Spleen (tissue), 7 donors: ENCODE measurements at regions not wholly inside any gene's neighbourhood (a gene's known extent, or its start where the extent isn't known, plus 50 kb on each side); places are given as distances from the start of the nearest gene placed in this dataset.

Experiments used
- CTCF ChIP-seq, 11 experiments: fragments of 200-600 bp in 7 of 11; fragments of 450-650 bp in 4 of 11; sonication (generic) in 4 of 11; IDR thresholded peaks in 8 of 11; conservative IDR thresholded peaks in 3 of 11; 1 replicate in 7 of 11; 2 replicates in 4 of 11; pipeline versions ENCODE4 v1.4.0 to v1.8.0; 2016 to 2021; ENCODE audit warnings: antibody characterized with exemption in 11 of 11, inconsistent platforms in 4 of 11, mild to moderate bottlenecking in 1 of 11
- POLR2A ChIP-seq, 3 donors: fragments of 450-650 bp; IDR thresholded peaks; one replicate each; pipeline ENCODE4 v1.5.1; 2017; ENCODE audit warnings: antibody characterized with exemption in 3 of 3, mild to moderate bottlenecking in 1 of 3
- POLR2AphosphoS5 ChIP-seq, 3 donors: sonication (generic); formaldehyde crosslinking; IDR thresholded peaks; one replicate each; pipeline ENCODE4 v1.5.1; 2017; ENCODE audit warnings: antibody characterized with exemption in 3 of 3
- donor health status: DM: no; HTN: no; CAD: no; lungs with moderate emphysema.
- donor health status: DM: no; HTN: no; CAD: no.
- donor health status: DM: no; HTN: no; CAD: no.

DNA sequence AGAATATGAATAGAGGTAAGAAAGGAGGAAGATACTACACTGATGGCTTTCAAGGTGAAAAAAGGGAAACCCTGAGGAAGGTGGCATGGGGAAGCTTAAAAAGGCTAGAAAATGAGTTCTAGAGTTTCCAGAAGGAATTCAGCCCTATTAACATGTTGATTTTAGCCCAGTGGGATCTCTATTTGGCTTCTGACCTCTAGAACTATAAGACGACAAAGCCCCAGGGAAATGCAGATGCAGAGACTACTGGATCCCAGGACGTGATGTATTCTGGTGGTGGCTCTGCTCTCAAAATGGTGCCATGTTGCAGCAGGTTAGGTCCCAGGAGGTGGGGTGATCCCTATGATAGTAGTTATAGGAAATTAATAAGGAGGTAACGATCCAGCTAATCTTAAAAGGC lies 120.4 kb downstream of the TMA16 start:
- TF ChIP-seq CTCF (IDR thresholded peaks at IDR 0.05 in 8 of 11, conservative IDR thresholded peaks at IDR 0.05 in 3 of 11) (no peak), POLR2A (IDR thresholded peaks at IDR 0.05) (no peak), POLR2AphosphoS5 (IDR thresholded peaks at IDR 0.05) (no peak)
